ENCODE measurements at regions not wholly inside any gene's neighbourhood (a gene's known extent, or its start where the extent isn't known, plus 50 kb on each side); places are given as distances from the start of the nearest gene placed in this dataset.
"Not testable (repeated sequence)": the region's sequence is repeated elsewhere in the genome, so short reads cannot be mapped to it uniquely, and the experiment has no call there.

DNA sequence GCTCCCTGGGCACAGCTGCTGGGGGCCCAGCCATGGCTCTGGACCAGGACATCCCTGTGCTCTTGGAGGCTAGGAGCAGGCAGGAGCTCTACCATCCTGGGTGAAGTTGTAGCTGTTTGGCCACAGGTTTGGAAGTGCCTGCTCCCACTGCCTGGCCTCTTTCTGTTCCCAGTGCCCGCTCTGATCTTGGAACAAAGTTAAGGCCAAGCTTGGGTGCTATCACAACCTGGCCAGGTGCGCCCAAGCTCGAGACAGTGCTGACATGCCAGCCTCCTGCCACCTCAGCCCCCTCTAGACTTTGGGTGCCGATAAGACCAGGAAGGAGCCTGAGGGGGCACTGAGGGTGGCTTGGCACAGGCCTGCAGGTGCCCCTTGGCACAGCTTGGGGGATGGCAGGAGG, 686.1 kb upstream of the AADAT start:
- no peak for DNase-seq

DNA sequence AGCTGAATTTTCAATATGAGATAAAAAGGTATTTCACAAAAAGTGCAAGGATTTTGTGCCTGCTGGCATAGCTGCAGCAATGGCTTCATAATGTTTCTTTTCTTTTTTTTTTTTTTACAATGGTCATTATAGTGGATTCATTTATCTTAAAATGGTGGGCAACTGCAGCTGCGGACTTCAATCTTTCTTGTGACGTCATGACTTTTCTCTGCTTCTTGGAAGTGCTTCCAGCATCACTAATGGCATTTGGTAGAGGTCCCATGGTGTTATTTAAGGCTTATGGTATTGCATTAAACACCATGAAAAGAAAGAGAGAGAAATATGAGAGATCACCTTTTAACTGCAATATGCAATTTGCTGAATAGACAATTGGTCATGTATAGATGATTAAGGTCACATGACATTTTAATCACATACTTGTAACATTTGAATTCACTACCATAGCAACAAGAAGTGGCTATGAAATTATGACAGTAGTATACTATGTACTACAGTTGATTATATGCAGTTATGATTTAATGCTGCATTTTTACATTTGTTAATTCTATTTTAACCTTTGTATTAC, 684.0 kb upstream of the AADAT start:
- DNase-seq, result no peak

DNA sequence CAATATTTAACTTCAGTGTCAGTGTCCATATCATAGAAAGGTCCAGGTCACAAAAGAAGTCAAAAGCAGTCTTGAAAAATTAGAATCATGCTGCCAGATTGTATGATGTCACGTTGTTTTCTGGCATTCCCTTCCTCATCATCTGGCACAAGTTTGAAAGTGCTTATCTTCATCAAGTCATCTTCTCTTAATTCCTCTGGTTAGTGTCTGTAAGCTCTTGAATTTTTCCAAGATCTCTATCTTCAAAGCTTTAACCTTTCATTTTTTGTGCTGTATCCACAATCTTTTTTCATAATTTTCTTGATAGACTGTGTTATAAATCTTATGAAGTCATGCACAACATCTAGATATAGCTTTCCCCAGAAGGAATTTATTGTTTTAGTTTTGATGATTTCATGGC, 682.7 kb upstream of the AADAT start:
- DNase-seq, result no peak

DNA sequence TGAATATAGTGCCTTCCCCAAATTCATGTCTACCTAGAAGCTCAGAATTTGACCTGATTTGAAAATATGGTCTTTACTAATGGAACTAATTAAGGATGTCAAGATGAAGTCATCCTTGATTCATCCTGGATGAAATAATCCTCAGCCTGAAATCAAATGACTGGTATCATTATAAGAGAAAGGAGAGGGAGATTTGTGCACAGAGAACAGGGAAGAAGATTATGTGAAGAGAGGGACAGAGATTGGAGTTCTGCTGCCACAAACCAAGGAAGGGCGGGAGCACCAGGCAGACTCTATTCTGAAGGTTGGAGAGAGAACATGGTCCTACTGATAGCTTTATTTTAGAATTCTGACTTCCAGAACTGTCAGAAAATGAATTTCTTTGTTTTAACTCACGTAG, 680.9 kb upstream of the AADAT start:
- no peak for DNase-seq

DNA sequence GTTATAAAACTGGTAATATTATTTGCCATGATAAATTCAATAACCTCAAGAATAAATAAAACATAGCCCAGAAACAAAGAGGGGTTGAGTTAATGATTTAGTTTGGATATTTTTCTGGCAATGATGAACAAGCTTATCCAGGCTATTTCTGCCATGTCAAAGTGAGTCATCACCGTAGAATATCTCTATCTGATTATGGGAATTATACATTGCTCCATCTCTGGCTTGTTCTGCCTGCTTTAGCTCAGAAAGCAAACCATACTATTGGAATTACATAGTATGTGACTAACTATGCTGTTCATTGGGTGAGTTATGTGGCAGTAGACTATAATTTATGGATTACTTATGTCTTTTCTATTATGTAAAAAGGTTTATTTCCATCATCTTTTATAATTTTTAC, 680.1 kb upstream of the AADAT start:
- DNase-seq, result no peak

DNA sequence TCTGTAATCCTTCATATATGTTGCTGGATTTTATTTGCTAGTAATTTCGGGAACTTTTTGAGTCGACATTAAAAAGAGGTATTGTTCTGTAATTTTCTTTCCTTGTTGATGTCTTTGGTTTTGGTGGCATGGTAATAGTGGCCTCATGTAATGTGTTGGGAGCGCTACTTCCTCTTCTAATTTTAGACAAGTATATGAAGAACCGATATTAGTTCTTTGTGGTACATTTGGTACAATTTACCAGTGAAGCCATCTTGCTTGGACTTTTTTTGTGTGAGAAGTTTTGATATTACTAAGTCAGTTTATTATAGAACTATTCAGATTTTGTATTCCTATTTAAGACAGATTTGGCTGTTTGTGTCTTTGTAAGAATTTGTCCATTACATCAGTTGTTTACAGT, 669.2 kb upstream of the AADAT start:
- DNase-seq, result no peak

DNA sequence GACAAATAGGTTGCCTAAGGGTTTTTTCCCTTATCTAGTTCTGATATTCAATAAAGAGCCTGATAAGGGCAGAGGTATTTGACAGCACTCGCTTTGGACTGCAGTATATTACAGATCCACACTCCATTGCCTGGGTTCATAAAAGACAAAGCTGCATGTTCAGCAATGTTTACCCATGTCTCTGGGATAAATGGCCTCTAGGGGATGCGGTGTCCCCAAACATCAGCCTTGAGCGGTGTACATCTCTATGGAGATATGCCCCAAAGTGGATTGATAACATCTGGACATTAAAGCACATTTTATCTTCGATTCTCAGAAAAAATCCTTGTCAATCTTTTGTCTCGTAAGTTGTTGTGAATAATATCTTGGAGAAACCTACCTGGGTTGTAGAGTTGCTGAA, 660.8 kb upstream of the AADAT start:
- no peak for DNase-seq

DNA sequence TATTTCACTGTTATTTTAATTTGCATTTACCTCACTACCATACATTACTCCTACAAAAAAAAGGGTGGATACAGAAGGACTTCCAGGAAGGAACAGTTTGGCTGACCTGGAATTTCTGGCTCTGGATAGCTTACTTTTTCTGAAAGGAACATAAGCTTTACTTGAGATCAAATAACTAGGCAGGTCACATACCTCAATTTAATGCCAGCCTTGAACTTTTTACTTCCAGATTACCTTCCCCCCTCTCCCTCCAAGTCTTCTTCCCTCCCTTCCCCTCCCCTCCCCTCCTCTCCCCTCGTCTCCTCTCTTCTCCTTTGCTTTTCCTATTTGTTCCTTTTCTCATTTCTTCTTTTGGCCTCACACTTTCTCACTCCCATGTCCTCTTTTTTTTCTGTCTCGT, 659.2 kb upstream of the AADAT start:
- no peak for DNase-seq

DNA sequence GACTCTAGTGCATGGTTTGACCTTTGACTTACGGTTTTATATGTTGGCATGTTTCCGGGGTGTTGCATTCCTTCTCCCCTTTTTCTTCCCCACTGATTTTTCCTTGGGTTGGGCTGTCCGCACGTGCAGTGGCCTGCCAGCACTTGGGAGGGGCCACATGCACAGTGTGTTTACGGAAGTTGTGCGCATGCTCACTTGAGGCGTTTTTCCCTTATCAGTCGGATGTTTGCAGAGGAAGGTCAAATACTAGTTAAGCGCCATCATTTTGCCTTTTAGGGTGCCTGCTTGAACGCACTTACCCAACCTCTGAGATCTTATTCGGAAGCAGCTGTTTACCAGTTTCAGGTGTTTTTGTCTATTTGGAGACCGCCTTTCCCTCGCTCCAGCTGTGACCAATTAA, 653.9 kb upstream of the AADAT start:
- DNase-seq, result no peak

DNA sequence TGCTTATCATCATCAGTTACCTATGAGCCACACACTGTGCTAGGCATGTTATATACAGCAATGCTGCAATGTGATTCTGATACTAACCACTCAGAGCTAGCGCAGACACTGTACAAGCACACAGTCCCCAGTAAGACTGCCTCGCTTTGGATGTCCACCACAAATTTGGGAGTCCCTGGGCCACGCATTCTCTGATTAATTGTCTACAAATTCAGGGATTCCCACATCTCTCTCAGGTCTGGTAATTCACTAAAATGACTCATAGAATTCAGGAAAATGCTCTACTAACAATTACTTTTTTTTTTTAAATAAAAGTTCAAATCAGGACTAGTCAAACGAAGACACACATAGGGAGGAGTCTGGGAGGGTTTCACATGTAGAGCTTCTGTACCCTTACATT, 652.1 kb upstream of the AADAT start:
- DNase-seq, result no peak

DNA sequence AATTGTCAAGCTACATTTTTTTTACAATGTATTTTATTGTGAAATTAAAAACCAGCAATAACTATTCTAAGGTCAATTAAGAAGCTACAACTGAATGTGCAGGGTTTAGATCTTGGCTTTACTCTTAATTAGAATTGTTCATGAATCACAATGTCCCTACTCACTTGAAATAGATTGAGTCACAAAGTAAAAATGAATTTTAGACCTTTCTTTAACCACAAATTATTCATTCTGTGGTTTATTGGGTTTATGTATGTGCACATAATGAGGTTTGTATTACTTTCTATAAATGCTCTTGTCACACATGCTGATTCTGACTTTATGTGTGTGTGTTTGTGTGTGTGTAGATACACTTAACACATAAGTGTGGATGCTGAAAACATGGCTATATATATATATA, 647.0 kb upstream of the AADAT start:
- DNase-seq, result no peak

DNA sequence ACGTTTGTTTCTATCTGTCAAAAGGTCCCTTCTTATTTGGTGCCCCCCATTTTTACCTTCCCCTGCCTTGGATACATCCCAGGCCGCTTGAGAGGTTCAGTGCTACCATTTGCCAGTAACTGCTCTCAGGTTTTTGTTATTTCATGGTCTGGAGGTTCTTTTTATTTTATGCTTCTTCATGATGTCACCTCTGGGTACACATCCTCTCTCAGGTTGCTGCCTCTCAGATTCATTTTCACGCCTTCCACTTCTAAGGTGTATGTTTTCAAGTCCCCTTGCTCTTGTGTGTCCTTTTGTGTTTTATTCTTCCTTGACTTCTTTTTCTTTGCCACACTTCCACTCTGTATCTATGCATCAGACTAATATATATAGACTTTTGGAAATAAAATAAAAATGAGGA, 640.1 kb upstream of the AADAT start:
- DNase-seq, result no peak

DNA sequence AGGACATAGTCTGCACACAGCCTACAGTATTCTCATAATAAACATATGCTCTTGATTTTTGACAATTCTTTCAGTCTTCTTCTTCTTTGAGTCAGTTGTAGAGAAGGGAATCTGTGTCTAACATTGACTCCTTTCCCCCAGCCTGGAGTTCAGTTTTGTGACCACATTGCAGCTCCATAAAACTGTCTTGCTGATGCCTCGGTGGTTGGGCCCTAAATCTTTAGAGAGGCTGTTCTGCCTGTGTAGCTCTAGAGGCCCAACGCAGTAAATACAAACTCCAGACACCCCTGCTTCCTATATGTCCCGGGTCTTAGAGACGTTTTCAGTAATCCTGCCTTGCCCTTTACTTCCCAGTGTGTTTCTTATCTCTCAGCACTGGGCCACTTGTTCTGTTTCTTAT, 639.5 kb upstream of the AADAT start:
- DNase-seq, result no peak

DNA sequence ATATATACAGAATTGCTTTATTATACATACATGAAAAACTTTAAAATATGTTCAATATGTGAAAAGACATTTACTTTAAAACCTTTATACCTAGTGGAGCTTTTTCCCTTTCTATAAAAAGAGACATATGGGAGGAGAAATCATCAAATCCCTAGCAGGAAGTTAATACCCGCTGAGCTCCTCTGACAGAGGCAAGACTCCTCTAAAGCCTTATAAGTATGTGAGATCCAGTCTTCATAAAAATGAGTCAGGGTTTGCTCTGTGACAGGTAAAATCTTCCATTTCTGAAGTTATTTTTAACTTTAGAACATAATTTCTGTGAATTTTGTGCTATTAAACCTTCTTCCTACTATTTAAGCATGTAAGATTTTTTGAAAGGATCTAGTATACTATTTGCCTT, 634.4 kb upstream of the AADAT start:
- no peak for DNase-seq

DNA sequence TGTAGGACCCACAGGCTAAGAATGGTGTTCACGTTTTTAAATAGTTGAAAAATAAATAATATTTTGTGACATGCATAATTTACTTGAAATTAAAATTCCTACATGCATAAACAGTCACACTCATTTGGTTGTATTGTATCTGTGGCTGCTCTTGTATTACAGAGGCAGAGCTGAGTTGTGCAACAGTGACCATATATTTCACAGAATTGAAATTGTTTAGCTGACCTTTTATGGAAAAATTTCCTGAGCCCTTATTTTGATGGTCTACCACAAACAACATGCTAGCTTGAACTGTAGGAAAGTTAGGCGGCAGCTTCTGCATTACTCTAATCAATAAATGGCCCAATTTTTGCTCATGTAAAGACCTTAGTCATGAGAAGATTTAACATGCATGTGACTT, 633.4 kb upstream of the AADAT start:
- DNase-seq, result no peak

DNA sequence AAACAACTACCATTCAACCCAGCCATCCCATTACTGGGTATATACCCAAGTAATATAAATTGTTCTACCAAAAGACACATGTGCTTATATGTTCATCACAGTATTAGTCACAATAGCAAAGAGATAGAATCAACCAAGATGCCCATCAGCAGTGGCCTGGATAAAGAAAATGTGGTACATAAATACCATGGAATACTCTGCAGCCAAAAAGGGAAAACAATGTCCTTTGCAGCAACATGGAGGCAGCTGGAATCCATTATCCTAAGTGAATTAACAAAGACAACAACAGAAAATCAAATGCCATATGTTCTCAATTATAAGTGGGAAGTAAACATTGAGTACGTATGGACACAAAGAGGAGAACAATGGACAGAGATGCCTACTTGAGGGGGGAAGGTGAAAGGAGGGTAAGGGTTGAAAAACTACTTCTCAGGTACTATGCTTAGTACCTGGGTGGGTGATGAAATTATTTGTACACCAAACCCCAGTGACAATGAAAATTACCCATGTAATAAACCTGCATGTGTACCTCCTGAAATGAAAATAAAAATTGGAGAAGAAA, 632.1 kb upstream of the AADAT start:
- DNase-seq, result no peak

DNA sequence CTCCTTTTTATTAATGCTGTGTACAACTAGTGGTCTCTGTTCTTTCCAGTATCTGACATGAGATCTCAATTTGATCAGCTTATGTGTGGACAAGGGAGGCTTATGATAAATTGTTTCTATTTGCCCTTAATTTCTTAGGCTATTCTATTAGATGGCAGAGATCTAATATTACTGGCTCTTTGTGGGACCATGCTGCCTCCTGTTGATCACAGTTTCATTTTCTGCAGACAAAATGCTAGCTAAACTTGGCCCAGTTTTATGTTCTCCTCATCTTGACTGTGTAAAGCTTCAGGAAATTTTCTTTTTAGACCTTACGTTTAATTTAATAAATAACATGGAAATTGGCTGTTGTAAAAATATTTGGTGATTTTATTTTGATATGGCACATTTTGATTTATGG, 627.1 kb upstream of the AADAT start:
- DNase-seq, result no peak

DNA sequence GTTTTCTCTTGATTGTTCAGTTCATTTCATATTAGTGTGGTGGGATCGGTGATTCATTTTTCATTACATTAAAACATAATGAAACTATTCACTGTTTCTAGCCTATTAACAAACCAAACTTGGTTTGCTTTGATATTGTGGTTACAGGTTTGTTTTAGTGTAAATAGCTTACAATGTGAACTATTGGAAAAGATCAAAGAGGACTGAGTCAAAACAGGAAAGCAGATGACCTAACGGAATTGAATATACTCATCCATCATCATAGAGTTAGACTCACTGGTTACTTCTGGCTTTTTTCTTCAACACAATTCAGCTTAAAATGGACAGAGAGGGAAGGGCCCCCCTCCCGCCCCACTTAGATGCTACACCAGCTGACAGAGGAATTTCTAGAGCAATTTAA, 616.2 kb upstream of the AADAT start:
- no peak for DNase-seq

DNA sequence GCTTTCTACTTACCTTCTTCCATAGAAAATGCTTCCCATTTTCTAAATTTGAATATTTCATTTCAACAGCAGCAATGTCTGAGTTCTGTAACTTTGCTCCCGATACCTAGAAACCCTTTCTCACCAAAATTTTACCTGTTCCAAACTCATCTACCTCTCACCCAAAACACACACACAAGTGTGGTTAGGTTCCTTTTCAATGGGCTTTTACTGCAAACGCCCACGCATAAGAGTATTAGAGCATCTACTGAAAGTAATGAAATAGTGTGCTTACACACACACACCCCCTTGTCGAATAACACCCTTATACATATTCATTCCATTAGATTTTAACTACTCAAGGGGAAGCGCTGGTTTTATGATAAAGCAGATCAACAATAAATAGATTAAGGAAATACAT, 610.3 kb upstream of the AADAT start:
- no peak for DNase-seq

DNA sequence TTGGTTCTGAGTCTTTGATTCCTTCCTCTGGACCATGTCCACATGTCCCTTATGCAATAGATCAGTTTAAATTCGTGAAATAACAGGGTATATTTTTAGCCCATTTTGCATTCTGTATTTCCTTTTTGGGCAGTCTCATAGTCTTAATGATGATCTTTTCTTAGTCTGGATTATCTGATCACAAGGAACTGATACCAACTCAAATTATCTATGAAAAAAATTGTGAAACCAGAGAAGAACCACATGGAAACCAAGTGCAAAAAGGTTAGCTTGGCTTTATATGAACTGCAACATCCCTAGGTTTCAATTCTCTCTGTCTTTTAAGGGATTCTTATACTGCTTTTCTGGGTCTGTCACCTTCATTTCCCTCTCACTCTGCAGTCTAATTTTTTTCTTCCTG, 608.6 kb upstream of the AADAT start:
- no peak for DNase-seq

DNA sequence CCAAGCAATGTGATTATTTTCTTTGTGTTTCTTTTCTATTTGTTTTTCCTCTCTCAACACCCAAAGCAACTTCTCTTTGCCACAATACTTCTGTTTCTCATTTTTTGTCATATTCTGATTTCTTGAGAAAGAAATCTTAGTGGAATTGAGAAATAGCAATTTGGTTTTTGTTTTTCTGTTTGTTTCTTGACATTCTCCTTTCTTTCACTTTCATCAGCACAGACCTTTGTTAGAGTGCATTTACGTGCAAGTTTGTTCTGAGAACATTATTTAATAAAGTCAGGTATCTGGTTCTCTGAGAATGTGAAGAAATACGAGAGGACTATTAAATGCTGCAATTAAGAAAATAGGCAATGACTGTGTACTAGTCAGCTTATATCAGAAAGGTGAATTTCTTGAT, 608.1 kb upstream of the AADAT start:
- no peak for DNase-seq

DNA sequence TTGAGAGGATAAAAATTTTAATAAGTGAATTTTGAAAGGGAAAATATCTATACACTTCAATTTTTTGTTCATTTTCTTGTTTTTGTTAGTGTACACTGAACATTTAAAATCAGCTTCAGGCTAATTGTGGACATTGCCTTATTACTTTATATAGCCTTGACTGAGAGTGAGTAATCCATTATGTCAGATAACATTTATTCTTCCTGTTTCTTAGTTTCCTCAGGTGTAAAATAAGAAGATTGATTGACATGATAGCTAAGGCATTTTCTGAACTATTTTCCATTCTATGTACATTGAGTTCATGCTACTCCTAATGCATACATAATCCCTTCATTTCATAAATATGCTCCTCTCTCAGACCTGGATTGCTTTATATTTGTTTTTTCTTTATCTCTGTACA, 607.3 kb upstream of the AADAT start:
- no peak for DNase-seq

DNA sequence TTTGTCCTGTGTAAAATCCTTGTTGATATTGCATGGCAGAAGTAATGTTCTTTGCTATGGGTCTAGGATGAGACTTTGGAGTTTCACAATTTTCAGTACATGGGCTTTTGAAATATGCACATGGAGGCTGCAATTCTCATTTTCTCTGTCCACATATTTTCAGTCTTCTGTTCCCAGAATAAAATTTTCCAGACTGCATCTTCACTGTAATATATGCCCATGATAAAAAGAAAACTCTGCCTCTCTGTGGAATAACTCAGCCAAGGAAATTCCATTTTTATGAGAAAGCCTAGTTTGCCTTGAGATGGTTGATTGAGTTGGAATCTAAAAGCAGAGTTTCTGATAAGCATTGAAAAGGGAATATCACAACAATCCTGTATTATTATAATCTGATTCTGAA, 601.4 kb upstream of the AADAT start:
- DNase-seq, result peak; percentile 3

DNA sequence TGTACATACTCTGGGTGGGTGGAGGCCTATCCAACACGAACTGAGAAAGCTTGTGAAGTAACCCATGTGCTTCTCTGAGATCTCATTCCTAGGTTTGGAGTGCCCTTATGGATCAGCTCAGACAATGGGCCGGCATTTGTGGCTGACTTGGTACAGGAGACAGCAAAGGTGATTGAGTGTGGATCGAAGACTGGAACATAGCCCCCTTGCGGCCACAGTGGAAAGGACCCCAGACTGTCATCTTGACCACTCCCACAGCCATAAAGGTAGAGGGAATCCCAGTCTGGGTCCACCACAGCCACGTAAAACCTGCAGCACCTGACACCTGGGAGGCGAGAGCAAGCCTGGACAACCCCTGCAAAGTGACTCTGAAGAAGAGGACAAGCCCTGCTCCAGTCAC, 598.0 kb upstream of the AADAT start:
- DNase-seq, result no peak

DNA sequence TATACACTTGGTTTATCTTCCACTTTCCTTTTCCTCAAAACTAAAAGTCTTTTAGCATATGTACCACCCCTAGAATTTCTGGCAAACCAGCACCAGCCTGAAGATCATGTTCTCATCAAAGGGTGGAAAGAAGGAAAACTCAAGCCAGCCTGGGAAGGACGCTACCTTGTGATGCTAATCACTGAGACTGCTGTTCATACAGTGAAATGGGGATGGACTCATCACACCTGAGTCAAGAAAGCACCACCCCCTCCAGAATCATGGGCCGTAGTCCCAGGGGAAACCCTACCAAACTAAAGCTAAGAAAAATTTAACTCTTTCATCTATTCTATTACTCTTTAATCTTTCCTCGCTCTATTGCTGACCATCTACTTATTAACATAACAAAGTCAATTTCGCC, 595.9 kb upstream of the AADAT start:
- not testable (repeated sequence) for DNase-seq
